Liver (tissue), 8 donors: ENCODE measurements at regions not wholly inside any gene's neighbourhood (a gene's known extent, or its start where the extent isn't known, plus 50 kb on each side); places are given as distances from the start of the nearest gene placed in this dataset.

Experiments used
- DNase-seq: peaks from one replicate; pipeline ENCODE4 v3.0.0-alpha.2; 2017; ENCODE audit warnings: low spot score
- H3K27ac ChIP-seq, 2 donors: one replicate each; pipeline ENCODE4 v1.7.0; 2013; ENCODE audit warnings: inconsistent platforms in 2 of 2, low read length in 2 of 2, control low read depth in 1 of 2, low read depth in 1 of 2, mild to moderate bottlenecking in 1 of 2
- H3K27me3 ChIP-seq, 4 donors: one replicate each; pipeline versions ENCODE4 v1.6.1 to v1.7.0; 2013; ENCODE audit warnings: low read length in 3 of 4, inconsistent platforms in 1 of 4, mild to moderate bottlenecking in 1 of 4, moderate library complexity in 1 of 4; ENCODE audit not compliant: control insufficient read depth in 4 of 4, insufficient read depth in 4 of 4
- H3K36me3 ChIP-seq, 4 donors: one replicate each; pipeline versions ENCODE4 v1.6.1 to v1.7.0; 2013; ENCODE audit warnings: low read length in 3 of 4, mild to moderate bottlenecking in 3 of 4, low read depth in 1 of 4, moderate library complexity in 1 of 4; ENCODE audit not compliant: control insufficient read depth in 4 of 4, insufficient read depth in 3 of 4
- H3K4me1 ChIP-seq, 4 donors: one replicate each; pipeline versions ENCODE4 v1.6.1 to v1.7.0; 2013; ENCODE audit warnings: low read length in 3 of 4, mild to moderate bottlenecking in 3 of 4, moderate library complexity in 1 of 4; ENCODE audit not compliant: control insufficient read depth in 4 of 4, insufficient read depth in 4 of 4
- H3K4me3 ChIP-seq, 3 donors: one replicate each; pipeline versions ENCODE4 v1.6.1 to v1.7.0; 2013; ENCODE audit warnings: low read length in 3 of 3, control low read depth in 1 of 3, low read depth in 1 of 3, mild to moderate bottlenecking in 1 of 3
- H3K9ac ChIP-seq, 2 donors: one replicate each; pipeline ENCODE4 v1.7.0; 2013; ENCODE audit warnings: low read length in 2 of 2, mild to moderate bottlenecking in 2 of 2, moderate library complexity in 2 of 2, control low read depth in 1 of 2, low read depth in 1 of 2
- H3K9me3 ChIP-seq, 4 donors: one replicate each; pipeline versions ENCODE4 v1.6.1 to v1.7.0; 2013; ENCODE audit warnings: low read length in 3 of 4; ENCODE audit not compliant: control insufficient read depth in 4 of 4
- CTCF ChIP-seq: fragments of 150-350 bp; IDR thresholded peaks from 2 replicates; pipeline ENCODE4 v1.5.1; 2017; ENCODE audit warnings: improper control_type of control experiment, low read depth, low read length; ENCODE audit not compliant: missing input control
- FOXA1 ChIP-seq: IDR thresholded peaks from 2 replicates; pipeline ENCODE4 v1.6.1; 2016; ENCODE audit warnings: antibody characterized with exemption
- FOXA2 ChIP-seq: IDR thresholded peaks from 2 replicates; pipeline ENCODE4 v1.6.1; 2016; ENCODE audit warnings: antibody characterized with exemption
- HNF4A ChIP-seq, 2 donors: conservative IDR thresholded peaks; 2 replicates each; pipeline ENCODE4 v1.6.1; 2016; ENCODE audit warnings: antibody characterized with exemption in 2 of 2, mild to moderate bottlenecking in 2 of 2
- HNF4G ChIP-seq: IDR thresholded peaks from 2 replicates; pipeline ENCODE4 v1.6.1; 2016; ENCODE audit warnings: antibody characterized with exemption
- MAX ChIP-seq: IDR thresholded peaks from 2 replicates; pipeline ENCODE4 v1.6.1; 2016; ENCODE audit warnings: antibody characterized with exemption
- NR2F2 ChIP-seq: IDR thresholded peaks from 2 replicates; pipeline ENCODE4 v1.6.1; 2016; ENCODE audit warnings: antibody characterized with exemption
- RAD21 ChIP-seq, 2 donors: IDR thresholded peaks; 2 replicates each; pipeline ENCODE4 v1.6.1; 2016; ENCODE audit warnings: antibody characterized with exemption in 2 of 2, mild to moderate bottlenecking in 2 of 2
- RXRA ChIP-seq, 2 donors: IDR thresholded peaks; 2 replicates each; pipeline ENCODE4 v1.6.1; 2017 to 2018; ENCODE audit warnings: antibody characterized with exemption in 2 of 2, mild to moderate bottlenecking in 1 of 2
- SP1 ChIP-seq: IDR thresholded peaks from 2 replicates; pipeline ENCODE4 v1.6.1; 2018; ENCODE audit warnings: antibody characterized with exemption, mild to moderate bottlenecking
- YY1 ChIP-seq: IDR thresholded peaks from 2 replicates; pipeline ENCODE4 v1.6.1; 2016; ENCODE audit warnings: antibody characterized with exemption, mild to moderate bottlenecking
- ZBTB33 ChIP-seq: IDR thresholded peaks from 2 replicates; pipeline ENCODE4 v1.6.1; 2016; ENCODE audit warnings: antibody characterized with exemption
- WGBS: extraction: QIAGEN DNeasy Blood & Tissue Kit; methylation state at CpG from one replicate; pipeline ENCODE4 v1.1.7; 2013; 5-methylcytosine and 5-hydroxymethylcytosine counted together
- donor health status: healthy.
- donor health status: healthy.
- donor health status: healthy.
- donor health status: healthy.
- donor health status: healthy.

- Histone ChIP-seq H3K9ac (no peak overlapping the region), H3K4me1 (peaks cover 5 to 18% (median 14%) of the 10 kb centered on the region in 4 donors), H3K36me3 (no peaks in the 10 kb centered on the region), H3K27ac (no peak overlapping the region), H3K27me3 (no peaks in the 10 kb centered on the region), H3K9me3 (no peaks in the 10 kb centered on the region), H3K4me3 (no peak overlapping the region)
- WGBS, result 71% methylated on average over 3 of the region's 3 CpGs
- no peak for TF ChIP-seq FOXA1
- no peak for TF ChIP-seq HNF4A (conservative IDR thresholded peaks at IDR 0.05)
- TF ChIP-seq HNF4G, result no peak
- no peak for TF ChIP-seq RXRA (IDR thresholded peaks at IDR 0.05)
- TF ChIP-seq RAD21 (IDR thresholded peaks at IDR 0.05), result no peak
- TF ChIP-seq MAX, result no peak
- no peak for TF ChIP-seq ZBTB33
- TF ChIP-seq CTCF, result no peak
- no peak for TF ChIP-seq NR2F2
- no peak for TF ChIP-seq FOXA2
- no peak for TF ChIP-seq SP1
- no peak for TF ChIP-seq YY1
- no peak for DNase-seq
Measured at GRCh38 chr1:78234496-78234895, 188.7 kb downstream of the GIPC2 start.

DNA sequence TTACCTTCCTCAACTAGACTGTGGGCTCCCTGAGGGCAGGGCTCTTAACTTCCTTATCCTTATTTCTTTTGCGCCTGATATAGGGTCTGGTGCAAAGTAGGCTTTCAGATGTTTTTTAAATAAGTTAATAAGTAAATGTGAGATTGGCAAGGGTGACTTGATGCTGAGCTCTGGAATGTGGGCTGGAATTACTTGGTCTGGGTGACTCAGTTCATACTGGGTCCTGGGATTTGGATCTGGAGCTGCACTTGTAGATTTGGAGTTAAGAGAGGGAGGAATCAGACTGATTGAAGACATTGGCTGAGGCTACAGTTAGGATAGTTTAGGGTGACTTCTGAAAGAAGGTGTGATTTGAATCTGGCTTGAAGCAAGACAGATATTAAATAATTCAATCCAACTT, 190.9 kb downstream of the GIPC2 start:
- TF ChIP-seq HNF4G (no peak), CTCF (no peak), ZBTB33 (no peak), HNF4A (conservative IDR thresholded peaks at IDR 0.05) (no peak), YY1 (no peak)
- Histone ChIP-seq H3K9me3 (no peaks in the 10 kb centered on the region), H3K36me3 (no peaks in the 10 kb centered on the region), H3K9ac (no peak overlapping the region), H3K27ac (no peak overlapping the region), H3K4me1 (peaks cover 5 to 18% (median 14%) of the 10 kb centered on the region in 4 donors), H3K4me3 (no peak overlapping the region), H3K27me3 (no peaks in the 10 kb centered on the region)
- DNase-seq, result no peak
- WGBS, result 97% methylated on average over 1 of the region's 1 CpG
